HuH-7 (cell line): ENCODE measurements at regions not wholly inside any gene's neighbourhood (a gene's known extent, or its start where the extent isn't known, plus 50 kb on each side); places are given as distances from the start of the nearest gene placed in this dataset.

Source experiments
- DNase-seq: peaks from one replicate; pipeline ENCODE4 v3.0.0; 2011; ENCODE audit warnings: low spot score

- DNase-seq: no peak
Measured at GRCh38 chr4:20302336-20302735, 50.6 kb downstream of the SLIT2 start.

- no peak for DNase-seq
Measured at GRCh38 chr4:20305976-20306375, 54.3 kb downstream of the SLIT2 start.

DNA sequence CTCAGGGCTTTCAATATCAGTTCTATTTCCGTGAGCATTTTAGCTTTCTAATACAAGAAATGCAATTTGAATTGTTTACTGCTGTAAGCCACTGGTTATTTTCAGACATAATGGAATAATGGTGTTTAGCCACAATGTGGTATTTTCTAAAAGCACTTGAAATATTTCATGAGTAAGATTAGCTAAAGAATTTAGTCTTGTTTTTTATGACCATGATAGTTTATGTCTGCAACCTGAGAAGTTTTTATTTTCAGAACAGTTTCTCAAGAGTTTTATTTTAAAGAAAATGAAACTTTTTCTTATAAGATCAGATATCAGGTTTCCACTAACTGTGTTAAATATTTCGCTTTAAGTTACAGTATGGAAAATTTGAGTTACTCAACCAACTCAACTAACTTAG lies 60.2 kb downstream of the SLIT2 start:
- no peak for DNase-seq

DNA sequence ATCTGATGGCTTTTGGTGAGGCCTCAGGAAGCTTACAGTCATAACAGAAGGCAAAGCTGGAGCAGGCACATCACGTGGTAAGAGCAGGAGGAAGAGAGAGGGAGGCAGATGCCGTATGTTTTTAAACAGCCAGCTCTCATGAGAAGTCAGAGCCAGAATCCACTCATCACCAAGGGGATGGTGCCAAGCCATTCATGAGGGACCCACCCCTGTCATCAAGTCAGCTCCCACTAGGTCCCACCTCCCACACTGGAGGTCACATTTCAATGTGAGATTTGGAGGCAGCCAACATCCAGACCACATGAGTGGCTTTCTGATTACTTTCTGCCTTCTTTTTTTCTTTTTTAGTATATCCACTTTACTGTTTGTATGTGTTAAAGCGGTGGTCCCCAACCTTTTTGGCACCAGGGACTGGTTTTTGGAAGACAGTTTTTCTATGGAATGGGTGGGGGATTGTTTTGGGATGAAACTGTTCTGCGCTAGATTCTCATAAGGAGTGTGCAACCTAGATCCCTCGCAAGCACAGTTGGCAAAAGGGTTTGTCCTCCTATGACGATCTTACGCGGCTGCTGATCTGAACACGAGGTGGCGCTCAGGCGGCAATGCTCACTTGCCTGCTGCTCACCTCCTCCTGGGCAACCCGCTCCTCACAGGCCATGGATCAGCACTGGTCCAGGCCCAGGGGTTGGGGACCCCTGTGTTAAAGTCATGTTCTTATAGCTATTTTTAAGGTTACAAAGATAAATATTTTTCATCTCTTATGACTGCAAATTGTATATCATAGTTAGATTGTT lies 61.7 kb downstream of the SLIT2 start:
- peak; percentile 54 for DNase-seq

- DNase-seq: no peak
Measured at GRCh38 chr4:20317424-20317985, 65.8 kb downstream of the SLIT2 start.

DNA sequence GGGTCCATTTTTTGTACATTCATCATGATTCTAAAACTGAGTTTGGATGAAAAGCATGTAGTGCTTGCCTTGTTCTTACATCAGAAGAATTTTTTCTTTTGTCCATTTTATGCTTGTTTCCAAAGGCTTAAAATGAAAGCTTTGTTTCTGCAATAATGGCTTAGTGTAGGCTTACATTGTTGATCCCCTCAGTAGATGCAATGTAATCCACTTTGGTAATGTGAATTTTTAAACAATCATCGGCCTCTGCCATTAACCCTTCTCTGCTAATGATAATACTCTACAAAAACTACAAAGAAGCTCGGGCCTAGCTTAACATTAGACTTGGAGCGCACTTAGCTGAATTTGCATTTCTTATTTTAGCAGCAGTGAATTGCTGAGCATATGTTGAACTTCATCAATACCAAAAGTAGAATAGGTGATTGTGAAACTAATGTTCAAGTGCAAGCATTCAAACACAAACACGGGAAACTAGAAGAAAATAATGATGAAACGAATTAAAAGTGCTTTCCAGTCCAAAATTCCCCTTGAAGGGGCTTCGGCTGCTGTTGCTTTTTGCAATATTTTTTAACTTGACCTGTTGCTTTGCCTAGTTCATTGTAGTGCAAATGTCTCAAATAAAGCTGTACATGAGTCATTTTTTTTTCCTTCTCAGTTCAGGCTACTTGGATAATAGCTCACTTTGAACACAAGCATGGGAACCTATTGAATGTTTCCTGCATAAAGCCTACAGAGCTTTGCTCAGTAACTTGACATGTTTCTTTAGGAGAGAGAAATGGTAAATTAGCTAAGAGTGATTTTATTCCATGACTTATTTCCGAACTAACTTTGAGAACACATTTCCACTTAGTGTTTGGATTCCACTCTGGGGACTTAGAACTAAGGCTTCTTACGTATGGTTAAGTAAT lies 66.5 kb downstream of the SLIT2 start:
- no peak for DNase-seq

DNA sequence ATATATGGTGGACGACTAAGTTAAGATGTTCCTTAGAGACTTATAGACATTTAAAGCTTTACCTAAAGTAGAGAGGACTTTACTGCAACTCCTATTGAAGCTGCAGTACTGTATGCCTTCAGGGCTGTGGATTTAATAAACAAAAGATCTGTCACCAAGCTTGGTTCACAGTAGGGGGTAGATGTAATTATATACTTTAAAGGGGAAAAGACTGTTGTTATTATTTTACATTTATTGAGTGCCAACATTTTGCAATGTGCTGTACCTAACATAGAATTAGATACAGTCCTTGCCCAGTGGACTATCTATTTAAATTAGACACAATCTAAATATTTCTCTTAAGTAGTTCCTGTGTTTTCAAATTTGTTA lies 67.2 kb downstream of the SLIT2 start:
- DNase-seq: no peak

GRCh38 chr4:20319825-20320612 lies 68.3 kb downstream of the SLIT2 start:
- no peak for DNase-seq

- DNase-seq: no peak
Measured at GRCh38 chr4:20323991-20324390, 72.3 kb downstream of the SLIT2 start.

DNA sequence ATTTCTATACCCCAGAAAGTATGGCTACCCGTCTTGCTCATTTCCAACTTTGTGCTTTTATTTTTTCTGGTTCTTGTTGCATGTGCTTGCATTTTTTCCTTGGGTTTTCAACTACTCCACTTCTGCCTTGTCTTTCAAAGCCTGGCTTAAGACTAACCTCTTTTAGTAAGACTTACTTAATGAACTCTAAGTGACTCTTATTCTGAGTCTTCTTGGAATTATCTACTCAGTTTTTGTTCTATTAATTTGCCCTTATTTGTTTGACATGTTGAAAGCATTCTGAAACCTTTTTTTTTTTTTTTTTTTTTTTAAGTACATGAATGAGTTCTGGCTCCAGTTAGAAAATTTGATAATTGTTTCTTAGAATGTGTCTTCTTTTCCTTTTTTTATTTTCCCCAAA lies 74.8 kb downstream of the SLIT2 start:
- no peak for DNase-seq

DNA sequence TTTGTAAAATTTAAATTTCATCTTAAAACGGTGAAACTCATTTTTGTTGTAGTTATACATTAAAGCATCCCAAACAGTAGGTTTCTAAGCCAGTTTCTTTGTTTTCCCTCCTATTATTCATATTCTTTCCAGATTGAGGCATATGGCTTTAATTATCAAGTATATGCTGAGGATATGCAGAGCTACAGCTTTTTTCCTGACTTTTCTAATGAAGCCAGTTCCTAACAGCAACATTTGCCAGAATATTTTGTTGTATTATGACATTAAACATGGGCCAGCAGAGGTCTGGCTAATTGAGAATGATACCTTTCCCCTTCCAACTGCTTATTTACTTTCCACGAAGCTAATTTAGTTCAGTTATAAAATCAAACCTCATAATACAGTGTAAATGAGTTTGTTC lies 75.3 kb downstream of the SLIT2 start:
- no peak for DNase-seq

DNA sequence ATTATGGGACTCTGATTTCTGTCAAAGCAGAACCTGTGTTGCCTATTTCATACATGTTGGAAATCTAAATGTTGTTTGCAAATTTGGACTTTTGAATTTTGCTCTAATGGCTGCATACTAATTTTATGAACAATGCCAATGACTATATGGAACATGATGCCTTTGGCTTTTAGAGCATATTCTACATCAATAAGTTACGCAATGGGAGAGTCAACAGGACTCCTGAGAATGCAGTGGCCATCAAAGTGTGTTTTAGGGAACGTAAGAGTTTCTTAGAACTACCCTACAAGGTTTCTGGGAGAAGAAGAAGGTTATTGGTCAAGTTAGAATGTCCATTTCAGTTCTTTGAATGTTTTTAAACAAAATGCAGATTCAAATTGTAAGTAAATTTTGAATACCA lies 76.1 kb downstream of the SLIT2 start:
- DNase-seq: no peak

GRCh38 chr4:20331642-20332041 lies 79.9 kb downstream of the SLIT2 start:
- no peak for DNase-seq

DNA sequence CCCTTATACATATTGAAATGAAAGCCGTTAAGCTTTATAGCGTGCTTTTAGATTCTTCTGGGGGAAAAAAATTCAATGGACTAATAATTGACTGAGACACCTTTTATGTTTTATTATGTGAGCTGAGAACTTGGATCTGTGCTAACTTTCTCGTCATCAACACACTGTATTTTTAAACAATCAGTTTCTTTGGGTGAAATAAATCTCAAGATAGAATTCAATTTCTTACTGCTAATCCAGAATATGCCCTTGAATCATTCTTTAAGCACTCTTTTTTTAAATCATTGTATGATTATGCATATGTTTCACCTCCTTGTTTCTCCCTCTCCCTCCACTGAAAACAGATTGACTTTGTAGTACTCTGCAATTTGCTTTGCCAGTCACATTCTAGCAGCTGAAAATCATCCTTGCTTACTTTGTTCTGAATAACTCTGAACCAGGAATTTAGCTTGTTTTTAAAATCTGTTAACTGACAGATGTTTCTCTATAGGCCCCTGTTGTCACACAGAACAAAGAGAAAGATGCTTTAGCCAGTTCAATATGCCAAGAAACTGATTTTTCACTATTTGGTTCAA lies 81.5 kb downstream of the SLIT2 start:
- DNase-seq: no peak

- no peak for DNase-seq
Measured at GRCh38 chr4:20337261-20337664, 85.6 kb downstream of the SLIT2 start.

DNA sequence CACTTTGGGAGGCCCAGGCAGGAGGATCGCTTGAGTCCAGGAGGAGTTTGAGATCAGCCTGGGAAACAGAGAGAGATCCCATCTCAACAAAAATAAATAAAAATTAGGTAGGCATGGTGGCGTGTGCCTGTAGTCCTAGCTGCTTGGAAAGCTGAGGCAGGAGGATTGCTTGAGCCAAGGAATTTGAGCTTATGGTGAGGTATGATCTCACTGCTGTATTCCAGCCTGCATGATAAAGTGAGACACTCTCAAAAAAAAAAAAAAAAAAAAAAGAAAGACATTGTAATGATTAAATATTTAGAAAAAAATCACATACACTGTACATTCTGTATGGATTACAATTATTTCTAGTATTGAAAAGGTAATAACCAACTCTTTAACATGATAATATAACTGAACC lies 87.1 kb downstream of the SLIT2 start:
- no peak for DNase-seq

- no peak for DNase-seq
Measured at GRCh38 chr4:20341134-20341738, 89.5 kb downstream of the SLIT2 start.

GRCh38 chr4:20347531-20347930 lies 95.8 kb downstream of the SLIT2 start:
- no peak for DNase-seq

DNA sequence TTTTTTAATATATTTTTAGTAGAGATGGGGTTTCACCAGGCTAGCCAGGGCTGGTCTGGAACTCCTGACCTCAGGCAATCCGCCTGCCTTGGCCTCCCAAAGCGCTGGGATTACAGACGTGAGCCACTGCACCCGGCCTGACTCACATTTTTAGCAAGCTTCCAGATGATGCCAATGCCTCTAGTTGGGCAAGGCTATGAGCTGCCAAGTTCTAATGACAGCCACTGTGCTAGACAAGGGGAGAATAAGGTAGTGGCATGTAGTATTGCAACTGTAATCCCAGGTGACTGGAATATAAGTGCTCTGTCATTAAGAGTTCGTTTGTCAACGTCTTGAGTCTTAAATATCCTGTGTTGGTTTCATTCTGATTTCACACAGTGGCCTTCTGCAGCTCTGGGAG lies 96.7 kb downstream of the SLIT2 start:
- DNase-seq: no peak

- DNase-seq: no peak
Measured at GRCh38 chr4:20351360-20352162, 99.9 kb downstream of the SLIT2 start.

GRCh38 chr4:20352163-20352431 lies 100.4 kb downstream of the SLIT2 start:
- DNase-seq: no peak
